ENCODE measurements at regions not wholly inside any gene's neighbourhood (a gene's known extent, or its start where the extent isn't known, plus 50 kb on each side); places are given as distances from the start of the nearest gene placed in this dataset.

GRCh38 chr3:102180280-102180931 is 254.4 kb upstream of the ZPLD1 start:
- DNase-seq (ENCODE audit: low spot score): peak; percentile 59

DNA sequence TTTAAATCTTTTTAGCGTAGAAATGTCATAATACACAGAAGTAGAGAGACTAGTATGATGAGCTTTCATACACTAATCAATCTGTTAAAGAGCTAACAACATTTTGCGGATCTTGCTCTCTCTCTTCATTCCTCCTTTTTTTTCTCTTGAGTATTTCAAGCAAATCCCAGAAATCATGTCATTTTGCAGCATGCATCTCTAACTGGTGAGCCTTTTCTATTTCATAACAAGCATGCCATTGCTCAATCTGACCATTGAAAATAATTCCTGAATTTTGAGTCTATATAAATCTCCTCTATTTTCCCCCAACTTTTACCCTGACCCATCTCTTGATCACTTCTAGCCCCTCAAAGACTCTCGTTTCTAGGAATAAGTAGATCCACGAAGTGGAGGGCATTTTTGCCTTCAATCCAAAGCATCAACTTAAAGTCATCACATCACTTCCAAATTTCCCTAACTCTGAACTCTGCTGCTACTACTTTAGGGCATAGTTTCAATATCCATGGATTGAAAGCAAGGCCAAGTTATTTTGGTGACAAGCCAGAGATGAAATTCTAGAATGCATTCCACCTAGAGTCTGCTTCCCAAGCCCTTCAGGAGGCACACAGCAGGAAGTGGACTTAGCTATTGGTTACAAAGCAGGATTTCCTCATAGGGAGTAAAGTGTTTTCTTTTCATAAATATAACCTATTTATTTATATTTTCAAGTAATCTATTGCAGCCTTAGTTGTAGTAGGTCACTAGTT is 253.5 kb upstream of the ZPLD1 start:
- DNase-seq (ENCODE audit: low spot score): peak; percentile 14

DNA sequence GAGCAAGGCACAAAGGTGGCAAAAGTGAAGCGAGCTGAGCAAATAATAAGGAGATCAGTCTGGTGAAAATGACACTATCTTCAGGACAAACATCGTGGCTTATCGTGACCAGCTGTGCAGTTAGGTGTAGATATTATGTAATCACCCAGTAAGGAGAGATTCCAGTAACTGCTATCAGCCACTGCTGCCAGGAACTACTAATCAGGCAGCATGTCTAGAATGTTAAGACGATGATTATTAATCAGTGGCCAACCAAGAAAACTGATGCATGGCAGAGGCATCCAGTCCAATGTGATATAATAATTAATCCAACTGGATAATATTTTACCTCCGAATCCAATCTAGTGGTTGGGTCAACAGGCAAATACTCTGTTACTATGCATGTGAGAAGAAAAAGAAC is 252.7 kb upstream of the ZPLD1 start:
- no peak for DNase-seq (ENCODE audit: low spot score)

- no peak for DNase-seq (ENCODE audit: low spot score)
These were observed 251.6 kb upstream of the ZPLD1 start for GRCh38 chr3:102183186-102183585.

DNA sequence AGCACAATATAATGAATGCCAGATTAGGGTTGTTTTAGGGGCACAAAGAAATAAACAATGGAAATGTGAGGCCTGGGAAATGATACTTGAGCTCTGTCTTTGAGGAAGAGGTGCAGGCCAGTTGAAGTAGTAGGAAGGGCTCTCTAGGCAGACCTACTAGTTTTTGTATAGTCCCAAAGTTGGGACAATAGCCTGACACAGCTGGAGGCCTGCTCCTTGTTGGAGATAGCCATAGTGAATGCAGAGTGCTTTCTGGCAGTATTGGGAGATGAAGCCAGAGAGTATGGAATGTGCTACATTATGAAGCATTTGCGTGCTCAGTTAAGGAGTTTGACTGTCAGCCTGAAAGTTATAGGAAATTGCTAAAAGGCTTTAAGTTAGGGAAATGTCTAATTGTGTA is 251.2 kb upstream of the ZPLD1 start:
- DNase-seq (ENCODE audit: low spot score): no peak

DNA sequence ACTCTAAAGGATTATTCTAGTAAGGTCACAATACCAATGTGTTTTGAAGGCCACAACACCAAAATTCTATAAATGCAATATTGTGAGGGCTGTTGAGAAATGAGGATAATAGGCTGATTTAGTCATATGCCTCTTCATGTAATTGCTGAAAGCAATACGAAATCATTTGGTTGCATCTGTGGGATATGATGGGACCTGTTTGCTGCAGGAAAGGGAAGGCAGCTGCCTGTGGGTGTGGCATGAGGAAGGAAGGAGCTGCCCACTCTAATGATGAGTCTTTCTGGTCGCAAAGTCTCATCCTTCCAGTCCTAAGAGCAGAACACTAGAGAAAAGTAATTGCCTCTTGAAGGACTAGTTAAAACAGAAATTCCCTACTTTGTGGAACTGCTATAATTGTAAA is 245.3 kb upstream of the ZPLD1 start:
- DNase-seq (ENCODE audit: low spot score): no peak

- DNase-seq (ENCODE audit: low spot score): no peak
These were observed 244.7 kb upstream of the ZPLD1 start for GRCh38 chr3:102189956-102190723.

DNA sequence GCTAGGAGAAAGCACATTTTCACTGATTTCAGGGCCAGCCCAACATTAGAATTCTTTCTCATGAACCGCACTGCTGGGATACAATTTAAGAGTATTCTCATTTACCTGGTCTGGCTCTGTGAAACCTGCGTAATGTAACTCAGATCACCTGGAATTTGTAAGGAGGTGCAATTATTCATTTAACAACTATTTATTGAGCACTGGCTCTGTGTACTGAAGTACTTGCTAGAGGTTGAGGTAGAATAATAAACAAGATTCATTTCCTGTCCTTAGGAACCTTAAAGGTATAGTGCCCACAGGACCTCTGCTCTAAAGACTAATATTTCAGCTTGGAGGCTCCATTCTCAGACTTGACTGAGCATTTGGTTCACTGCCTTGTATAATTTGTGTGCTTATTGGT is 242.2 kb upstream of the ZPLD1 start:
- no peak for DNase-seq (ENCODE audit: low spot score)

DNA sequence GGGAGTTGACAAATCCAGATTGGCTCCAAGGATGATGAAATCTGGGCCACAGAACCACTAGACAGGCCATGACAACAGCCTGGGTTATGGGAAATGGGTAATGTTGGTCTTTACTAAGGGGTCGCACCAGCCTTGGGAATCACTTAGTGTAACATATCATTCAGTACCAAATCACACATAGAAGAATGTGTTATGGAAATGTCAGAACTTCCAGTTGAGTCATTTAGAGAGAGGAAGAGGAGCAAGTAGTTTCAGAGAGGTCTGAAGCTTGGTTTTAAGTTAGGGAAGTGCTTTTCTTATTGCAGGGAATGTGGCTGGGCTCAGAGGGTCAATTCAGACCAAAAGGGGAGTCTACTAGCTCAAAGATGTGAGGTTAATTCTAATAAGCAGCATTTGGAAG is 241.6 kb upstream of the ZPLD1 start:
- DNase-seq (ENCODE audit: low spot score): no peak

DNA sequence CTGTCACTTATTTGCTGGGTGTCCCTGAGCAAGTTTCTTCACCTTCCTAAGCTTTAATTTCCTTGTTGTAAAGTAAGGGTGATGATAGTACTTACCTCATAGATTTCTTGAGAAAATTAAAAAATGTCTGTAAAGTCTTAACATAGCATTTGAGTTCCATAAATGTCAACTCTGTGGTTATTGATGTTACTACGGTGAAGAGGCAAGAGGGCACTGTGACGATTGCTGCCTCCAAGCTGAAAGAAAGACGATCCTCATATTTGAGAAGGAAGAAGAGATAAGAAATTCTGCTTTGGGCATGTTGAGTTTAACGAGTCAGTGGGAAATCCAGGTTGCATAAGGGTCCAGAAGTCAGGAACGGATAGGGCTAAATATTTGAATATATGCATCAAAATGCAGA is 240.8 kb upstream of the ZPLD1 start:
- DNase-seq (ENCODE audit: low spot score): no peak

DNA sequence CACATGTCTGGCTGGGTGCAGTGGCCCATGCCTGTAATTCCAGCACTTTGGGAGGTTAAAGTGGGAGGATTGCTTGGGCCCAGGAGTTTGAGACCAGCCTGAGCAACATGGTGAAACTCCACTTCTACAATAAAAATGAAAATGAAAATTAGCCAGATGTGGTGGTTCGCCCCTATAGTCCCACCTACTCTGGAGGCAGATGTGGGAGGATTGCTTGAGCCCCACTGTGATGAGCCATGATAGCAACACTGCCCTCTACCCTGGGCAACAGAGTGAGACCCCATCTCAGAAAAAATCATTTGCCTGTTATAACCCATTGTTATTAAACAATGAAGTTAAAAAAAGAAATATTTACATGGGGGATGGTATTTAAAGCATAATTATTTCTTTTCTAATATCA is 240.1 kb upstream of the ZPLD1 start:
- DNase-seq (ENCODE audit: low spot score): no peak

- peak; percentile 40 for DNase-seq (ENCODE audit: low spot score)
These were observed 239.4 kb upstream of the ZPLD1 start for GRCh38 chr3:102195198-102195948.

DNA sequence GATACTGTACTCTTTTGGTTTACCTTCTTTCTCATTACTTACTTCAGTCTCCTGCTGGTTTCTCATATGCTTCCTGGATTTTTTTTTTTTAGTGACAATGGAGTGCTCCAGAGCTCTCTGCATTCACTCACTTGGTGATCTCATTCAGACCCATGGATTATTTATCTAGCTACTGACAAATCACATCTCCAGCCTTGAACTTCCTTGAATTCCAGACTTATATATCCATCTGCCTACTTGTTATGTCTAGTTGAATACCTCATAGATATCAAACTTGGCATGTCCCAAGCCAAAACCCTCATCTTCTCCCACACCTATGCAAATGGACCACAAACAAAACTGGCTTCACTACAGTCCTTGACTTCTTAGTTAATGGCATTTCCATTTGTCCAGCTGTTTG is 234.7 kb upstream of the ZPLD1 start:
- DNase-seq (ENCODE audit: low spot score): no peak

- DNase-seq (ENCODE audit: low spot score): no peak
These were observed 234.3 kb upstream of the ZPLD1 start for GRCh38 chr3:102200560-102200959.

GRCh38 chr3:102205647-102206046 is 229.2 kb upstream of the ZPLD1 start:
- no peak for DNase-seq (ENCODE audit: low spot score)

DNA sequence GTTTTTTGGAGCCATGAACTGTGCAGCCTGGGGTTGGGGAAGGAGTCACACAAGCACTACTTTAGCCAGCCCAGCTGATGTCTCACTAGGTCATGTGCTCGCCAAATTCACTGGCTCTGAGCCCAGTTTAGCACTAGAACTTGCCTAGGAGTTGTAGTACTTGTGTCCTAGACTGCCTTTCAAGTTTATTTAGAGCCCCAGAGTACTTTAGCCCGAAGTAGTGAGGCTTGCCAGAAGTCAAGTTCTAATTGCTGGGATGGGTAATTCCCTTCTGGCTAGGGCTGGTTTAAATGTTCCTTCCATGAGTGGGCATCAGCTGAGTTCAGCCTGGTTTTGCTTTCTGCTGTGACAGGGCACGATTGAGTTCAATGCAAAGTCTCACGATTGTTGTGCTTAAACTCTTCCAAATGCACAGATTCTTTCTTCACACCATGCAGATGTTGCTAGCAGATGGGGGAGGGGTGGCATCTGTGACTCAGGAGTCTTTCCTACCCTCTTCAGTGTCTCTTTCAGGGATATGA is 228.2 kb upstream of the ZPLD1 start:
- peak; percentile 4 for DNase-seq (ENCODE audit: low spot score)

GRCh38 chr3:102207151-102207571 is 227.7 kb upstream of the ZPLD1 start:
- no peak for DNase-seq (ENCODE audit: low spot score)

DNA sequence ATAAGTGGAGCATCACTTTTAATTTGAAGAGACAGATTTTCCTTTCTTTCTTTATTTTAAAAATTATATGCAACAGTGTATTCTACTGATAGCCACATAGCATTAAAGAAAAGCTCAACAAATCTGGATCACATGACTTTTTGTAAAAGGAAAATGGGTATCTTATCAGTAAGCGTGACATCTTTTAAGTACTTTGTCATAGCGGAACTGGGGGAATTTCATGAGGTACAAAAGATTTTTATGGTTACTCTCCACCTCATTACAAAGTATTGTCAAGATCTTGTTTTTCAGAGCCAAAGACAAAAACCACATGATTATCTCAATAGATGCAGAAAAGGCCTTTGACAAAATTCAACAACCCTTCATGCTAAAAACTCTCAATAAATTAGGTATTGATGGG is 219.6 kb upstream of the ZPLD1 start:
- DNase-seq (ENCODE audit: low spot score): no peak

DNA sequence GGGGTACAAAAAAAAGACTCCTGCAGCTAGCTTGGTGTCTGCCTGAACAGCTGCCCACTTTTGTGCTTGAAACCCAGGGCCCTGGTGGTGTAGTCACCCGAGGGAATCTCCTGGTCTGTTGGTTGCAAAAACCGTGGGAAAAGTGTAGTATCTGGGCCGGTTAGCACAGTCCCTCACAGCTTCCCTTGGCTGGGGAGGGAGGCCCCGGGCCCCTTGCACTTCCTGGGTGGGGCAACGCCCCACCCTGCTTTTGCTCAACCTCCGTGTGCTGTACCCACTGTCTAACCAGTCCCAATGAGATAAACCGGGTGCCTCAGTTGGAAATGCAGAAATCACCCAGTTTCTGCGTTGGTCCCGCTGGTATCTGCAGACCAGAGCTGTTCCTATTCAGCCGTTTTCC is 211.7 kb upstream of the ZPLD1 start:
- DNase-seq (ENCODE audit: low spot score): no peak

- DNase-seq (ENCODE audit: low spot score): no peak
These were observed 210.6 kb upstream of the ZPLD1 start for GRCh38 chr3:102224171-102224570.

DNA sequence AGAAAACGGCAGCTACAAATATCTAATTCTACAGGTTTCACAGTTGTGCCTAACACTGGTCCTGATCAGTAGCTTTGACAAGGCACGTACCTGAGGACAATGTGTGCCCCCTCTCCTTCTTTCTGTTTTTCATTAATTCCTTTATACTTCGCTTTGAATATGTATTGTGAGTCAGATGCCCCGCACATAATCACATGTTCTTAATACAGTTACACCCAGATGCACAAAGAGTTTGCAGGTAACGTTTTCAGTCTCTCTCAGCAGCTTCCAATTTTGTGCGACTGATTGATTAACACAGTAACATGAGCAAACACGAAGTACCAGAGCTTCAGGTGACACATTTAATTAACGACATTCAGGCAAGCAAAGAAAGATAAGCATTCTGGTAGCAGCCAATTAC is 209.8 kb upstream of the ZPLD1 start:
- no peak for DNase-seq (ENCODE audit: low spot score)
